Glutamatergic neuron (in vitro differentiated cells): ENCODE measurements at regions not wholly inside any gene's neighbourhood (a gene's known extent, or its start where the extent isn't known, plus 50 kb on each side); places are given as distances from the start of the nearest gene placed in this dataset.

ENCODE experiments used
- DNase-seq: peaks from one replicate; pipeline ENCODE4 v3.0.0; 2022
- H3K27ac Mint-ChIP-seq: one replicate; pipeline ENCODE4 v1.8.0; 2020; ENCODE audit warnings: mild to moderate bottlenecking, mixed read lengths, inconsistent platforms; ENCODE audit not compliant: unreplicated experiment
- H3K27me3 Mint-ChIP-seq: one replicate; pipeline ENCODE4 v1.8.0; 2020; ENCODE audit warnings: mild to moderate bottlenecking, moderate library complexity, mixed read lengths, inconsistent platforms; ENCODE audit not compliant: unreplicated experiment
- H3K36me3 Mint-ChIP-seq: one replicate; pipeline ENCODE4 v1.8.0; 2020; ENCODE audit warnings: mild to moderate bottlenecking, mixed read lengths, inconsistent platforms; ENCODE audit not compliant: unreplicated experiment
- H3K4me1 Mint-ChIP-seq: one replicate; pipeline ENCODE4 v1.8.0; 2020; ENCODE audit warnings: mild to moderate bottlenecking, low read depth, mixed read lengths, inconsistent platforms; ENCODE audit not compliant: unreplicated experiment
- H3K4me3 Mint-ChIP-seq: one replicate; pipeline ENCODE4 v1.8.0; 2020; ENCODE audit warnings: mild to moderate bottlenecking, mixed read lengths, inconsistent platforms; ENCODE audit not compliant: unreplicated experiment
- H3K9me3 Mint-ChIP-seq: one replicate; pipeline ENCODE4 v1.8.0; 2020; ENCODE audit warnings: mild to moderate bottlenecking, moderate library complexity, mixed read lengths, inconsistent platforms; ENCODE audit not compliant: unreplicated experiment
- CTCF ChIP-seq: fragments of 200-600 bp; sonication (generic); IDR thresholded peaks from one replicate; pipeline ENCODE4 v1.5.0; 2021; ENCODE audit not compliant: partially characterized antibody, unreplicated experiment

GRCh38 chr20:50290808-50291207 lies 100.2 kb downstream of the CEBPB start:
- no peaks in the 10 kb centered on the region for H3K36me3 Mint-ChIP-seq
- H3K4me1 Mint-ChIP-seq, result peaks cover 15% of the 10 kb centered on the region
- no peak overlapping the region for H3K27ac Mint-ChIP-seq
- TF ChIP-seq CTCF, result no peak
- H3K9me3 Mint-ChIP-seq, result peaks cover 2% of the 10 kb centered on the region
- DNase-seq, result no peak
- H3K4me3 Mint-ChIP-seq, result no peak overlapping the region
- peaks cover 8% of the 10 kb centered on the region for H3K27me3 Mint-ChIP-seq

GRCh38 chr20:50291254-50292078 lies 100.8 kb downstream of the CEBPB start:
- DNase-seq, result no peak
- Mint-ChIP-seq H3K36me3 (no peaks in the 10 kb centered on the region), H3K4me3 (no peak overlapping the region), H3K4me1 (peaks cover 9% of the 10 kb centered on the region), H3K27ac (no peak overlapping the region), H3K9me3 (no peaks in the 10 kb centered on the region), H3K27me3 (peaks cover 8% of the 10 kb centered on the region)
- no peak for TF ChIP-seq CTCF

- H3K27ac Mint-ChIP-seq, result no peak overlapping the region
- peaks cover 8% of the 10 kb centered on the region for H3K27me3 Mint-ChIP-seq
- no peak overlapping the region for H3K4me3 Mint-ChIP-seq
- TF ChIP-seq CTCF, result no peak
- peaks cover 6% of the 10 kb centered on the region for H3K4me1 Mint-ChIP-seq
- H3K9me3 Mint-ChIP-seq, result no peaks in the 10 kb centered on the region
- no peaks in the 10 kb centered on the region for H3K36me3 Mint-ChIP-seq
- no peak for DNase-seq
Measured at GRCh38 chr20:50292079-50292590, 101.5 kb downstream of the CEBPB start.

GRCh38 chr20:50292591-50293283 lies 102.1 kb downstream of the CEBPB start:
- Mint-ChIP-seq H3K36me3 (no peaks in the 10 kb centered on the region), H3K9me3 (no peaks in the 10 kb centered on the region), H3K27ac (no peak overlapping the region), H3K4me3 (no peak overlapping the region), H3K4me1 (peaks cover 6% of the 10 kb centered on the region), H3K27me3 (peaks cover 8% of the 10 kb centered on the region)
- TF ChIP-seq CTCF, result no peak
- DNase-seq, result no peak
